ENCODE measurements at regions not wholly inside any gene's neighbourhood (a gene's known extent, or its start where the extent isn't known, plus 50 kb on each side); places are given as distances from the start of the nearest gene placed in this dataset.
A peak's percentile ranks its signal among the peaks of the same experiment; 100 is the strongest.

- H3K27me3 ChIP-seq = no peaks in the 10 kb centered on the region
- ATAC-seq (no peak), DNase-seq (no peak)
- H3K4me1 ChIP-seq = no peaks in the 10 kb centered on the region
- H3K36me3 ChIP-seq = no peaks in the 10 kb centered on the region
- H3K9me3 ChIP-seq = no peaks in the 10 kb centered on the region
- TF ChIP-seq CTCF (IDR thresholded peaks at IDR 0.05) = no peak
- no peak overlapping the region for H3K27ac ChIP-seq
- intact Hi-C loops (cut with DNase I) = no loop called here
- WGBS, 2 donors = 91 to 92% methylated on average over 2 of the region's 2 CpGs
- no peak overlapping the region for H3K4me3 ChIP-seq
These were observed 108.0 kb downstream of the LRRC30 start for GRCh38 chr18:7338846-7339245.

GRCh38 chr18:7341581-7342337, 110.9 kb downstream of the LRRC30 start:
- no peak overlapping the region for H3K4me3 ChIP-seq
- H3K27ac ChIP-seq = no peak overlapping the region
- H3K9me3 ChIP-seq = no peaks in the 10 kb centered on the region
- 94 to 95% methylated on average over 6 of the region's 6 CpGs for WGBS, 2 donors
- H3K4me1 ChIP-seq = no peaks in the 10 kb centered on the region
- H3K36me3 ChIP-seq = no peaks in the 10 kb centered on the region
- intact Hi-C loops (cut with DNase I) = no loop called here
- no peak for TF ChIP-seq CTCF (IDR thresholded peaks at IDR 0.05)
- no peak for DNase-seq
- H3K27me3 ChIP-seq = no peaks in the 10 kb centered on the region
- ATAC-seq = no peak

GRCh38 chr18:7349181-7349837, 118.4 kb downstream of the LRRC30 start:
- Histone ChIP-seq H3K4me1 (no peaks in the 10 kb centered on the region), H3K27ac (no peak overlapping the region), H3K36me3 (no peaks in the 10 kb centered on the region), H3K27me3 (no peaks in the 10 kb centered on the region), H3K4me3 (no peak overlapping the region), H3K9me3 (peaks cover 0 to 20% (median 0%) of the 10 kb centered on the region in 11 donors)
- no peak for ATAC-seq
- 87 to 91% methylated on average over 6 of the region's 6 CpGs for WGBS, 2 donors
- intact Hi-C loops (cut with DNase I) = no loop called here
- no peak for TF ChIP-seq CTCF (IDR thresholded peaks at IDR 0.05)
- DNase-seq = no peak

- no peaks in the 10 kb centered on the region for H3K9me3 ChIP-seq
- no peaks in the 10 kb centered on the region for H3K36me3 ChIP-seq
- TF ChIP-seq CTCF (IDR thresholded peaks at IDR 0.05) = no peak
- H3K27me3 ChIP-seq = no peaks in the 10 kb centered on the region
- 16% methylated on average over 8 of the region's 8 CpGs for WGBS, 2 donors
- peaks cover 0 to 15% (median 6%) of the 10 kb centered on the region in 9 donors for H3K4me1 ChIP-seq
- no peak overlapping the region for H3K4me3 ChIP-seq
- peak overlapping the region in 1 of 10 donors; percentile 56 for H3K27ac ChIP-seq
- DNase-seq (peak; percentile 46 to 70), ATAC-seq (peak in 6 of 8 donors; percentile 63 to 87 (median 82))
- intact Hi-C loops (cut with DNase I) = no loop called here
These were observed 128.3 kb downstream of the LRRC30 start for GRCh38 chr18:7358989-7359726.
